ENCODE measurements at regions not wholly inside any gene's neighbourhood (a gene's known extent, or its start where the extent isn't known, plus 50 kb on each side); places are given as distances from the start of the nearest gene placed in this dataset.

DNA sequence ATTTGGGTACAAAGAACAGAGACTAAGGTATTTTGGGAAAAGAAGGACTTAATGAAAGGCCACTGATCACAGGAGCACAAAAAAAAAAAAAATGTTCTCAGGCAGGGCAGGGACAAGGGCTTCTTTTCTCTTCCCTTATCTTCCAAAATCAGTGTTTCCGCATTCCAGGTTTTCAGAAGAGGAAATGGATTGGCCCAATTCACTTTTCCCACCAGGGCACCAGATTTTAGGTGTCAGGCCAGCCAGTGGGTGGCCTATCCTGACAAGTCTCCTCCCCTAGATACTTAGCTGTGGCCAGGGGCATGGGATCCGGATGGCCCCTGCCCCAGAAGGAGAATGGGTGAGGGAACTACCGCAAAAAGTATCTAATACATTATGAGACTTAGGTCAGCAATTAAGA, 88.9 kb upstream of the WAC start:
- H2AFZ ChIP-seq (ENCODE audit: low read depth, low read length) = no peak overlapping the region
- no peaks in the 10 kb centered on the region for H3K9me1 ChIP-seq (replicated peaks; ENCODE audit: control insufficient read depth, extremely low read depth, insufficient read depth, low read length)
- dilution Hi-C loops (cut with MboI; ENCODE audit: extremely low pct_ligation_motif_present, low sequenced_read_pairs) = no loop called here
- H3K79me2 ChIP-seq (ENCODE audit: control insufficient read depth, insufficient read depth, low read length) = no peaks in the 10 kb centered on the region
- H3K9me3 ChIP-seq (replicated peaks; ENCODE audit: control insufficient read depth, insufficient read depth, low read length) = no peaks in the 10 kb centered on the region
- intact Hi-C loops (cut with micrococcal nuclease) = no loop called here
- H3K4me3 ChIP-seq (replicated peaks in 1 of 3; ENCODE audit: insufficient read depth in 1 of 3, low read depth in 1 of 3, low read length in 3 of 3) = no peak overlapping the region
- no peaks in the 10 kb centered on the region for H4K20me1 ChIP-seq (replicated peaks; ENCODE audit: control insufficient read depth, extremely low read depth, insufficient read depth, low read length)
- TF ChIP-seq, protein P1, sequence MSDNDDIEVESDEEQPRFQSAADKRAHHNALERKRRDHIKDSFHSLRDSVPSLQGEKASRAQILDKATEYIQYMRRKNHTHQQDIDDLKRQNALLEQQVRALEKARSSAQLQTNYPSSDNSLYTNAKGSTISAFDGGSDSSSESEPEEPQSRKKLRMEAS (IDR thresholded peaks at IDR 0.05; ENCODE audit: insufficient read depth, insufficient read length) = no peak
- TF ChIP-seq MYC (IDR thresholded peaks at IDR 0.05; ENCODE audit: low read depth, low read length) (no peak), POLR2AphosphoS5 (IDR thresholded peaks at IDR 0.05; ENCODE audit: insufficient read depth, low read depth, low read length) (no peak), EZH2 (IDR thresholded peaks at IDR 0.05; ENCODE audit: borderline replicate concordance, low read depth, low read length, severe bottlenecking) (no peak), JUN (IDR thresholded peaks at IDR 0.05; ENCODE audit: borderline replicate concordance, insufficient read depth, insufficient read length, low read depth) (no peak)
- peaks cover 0 to under 1% of the 10 kb centered on the region in 2 experiments for H3K27me3 ChIP-seq (ENCODE audit: control insufficient read depth in 2 of 2, insufficient read depth in 2 of 2, low read length in 2 of 2)
- no peaks in the 10 kb centered on the region for H3K36me3 ChIP-seq (ENCODE audit: control insufficient read depth in 2 of 2, extremely low read depth in 1 of 2, insufficient read depth in 2 of 2, low read length in 2 of 2)
- FAIRE-seq (no peak), DNase-seq (ENCODE audit: low read depth, low spot score) (no peak)
- H3K27ac ChIP-seq (ENCODE audit: insufficient read depth, low read depth, low read length) = no peak overlapping the region
- H3K4me2 ChIP-seq (ENCODE audit: insufficient read depth, low read length) = no peak overlapping the region
- H3K4me1 ChIP-seq (ENCODE audit: control insufficient read depth, extremely low read depth, insufficient read depth, low read length) = no peaks in the 10 kb centered on the region
- H3K9ac ChIP-seq (replicated peaks; ENCODE audit: extremely low read depth, insufficient read depth, low read length) = no peak overlapping the region
- ChIA-PET CTCF (no interaction called here), POLR2A (no interaction called here)
- BruUV-seq (replicated peaks) = no TSS peak

- BruUV-seq (replicated peaks) = no TSS peak
- dilution Hi-C loops (cut with MboI; ENCODE audit: extremely low pct_ligation_motif_present, low sequenced_read_pairs) = no loop called here
- Histone ChIP-seq H2AFZ (ENCODE audit: low read depth, low read length) (no peak overlapping the region), H3K79me2 (ENCODE audit: control insufficient read depth, insufficient read depth, low read length) (no peaks in the 10 kb centered on the region), H3K4me2 (ENCODE audit: insufficient read depth, low read length) (no peak overlapping the region), H3K36me3 (ENCODE audit: control insufficient read depth in 2 of 2, extremely low read depth in 1 of 2, insufficient read depth in 2 of 2, low read length in 2 of 2) (no peaks in the 10 kb centered on the region), H3K9me1 (replicated peaks; ENCODE audit: control insufficient read depth, extremely low read depth, insufficient read depth, low read length) (no peaks in the 10 kb centered on the region), H3K4me3 (replicated peaks in 1 of 3; ENCODE audit: insufficient read depth in 1 of 3, low read depth in 1 of 3, low read length in 3 of 3) (no peak overlapping the region), H3K4me1 (ENCODE audit: control insufficient read depth, extremely low read depth, insufficient read depth, low read length) (no peaks in the 10 kb centered on the region), H3K9me3 (replicated peaks; ENCODE audit: control insufficient read depth, insufficient read depth, low read length) (no peaks in the 10 kb centered on the region), H3K27ac (ENCODE audit: insufficient read depth, low read depth, low read length) (no peak overlapping the region), H4K20me1 (replicated peaks; ENCODE audit: control insufficient read depth, extremely low read depth, insufficient read depth, low read length) (no peaks in the 10 kb centered on the region), H3K9ac (replicated peaks; ENCODE audit: extremely low read depth, insufficient read depth, low read length) (no peak overlapping the region), H3K27me3 (ENCODE audit: control insufficient read depth in 2 of 2, insufficient read depth in 2 of 2, low read length in 2 of 2) (peaks cover 2 to 5% of the 10 kb centered on the region in 2 experiments)
- ChIA-PET CTCF (no interaction called here), POLR2A (no interaction called here)
- TF ChIP-seq EZH2 (IDR thresholded peaks at IDR 0.05; ENCODE audit: borderline replicate concordance, low read depth, low read length, severe bottlenecking) = no peak
- TF ChIP-seq JUN (IDR thresholded peaks at IDR 0.05; ENCODE audit: borderline replicate concordance, insufficient read depth, insufficient read length, low read depth) = no peak
- TF ChIP-seq, protein P1 (IDR thresholded peaks at IDR 0.05; ENCODE audit: insufficient read depth, insufficient read length) = no peak
- TF ChIP-seq POLR2A (IDR thresholded peaks at IDR 0.05; ENCODE audit: low read depth, low read length) = no peak
- TF ChIP-seq MYC (IDR thresholded peaks at IDR 0.05; ENCODE audit: low read depth, low read length) = no peak
- TF ChIP-seq GATA2 (IDR thresholded peaks at IDR 0.05; ENCODE audit: insufficient read depth, insufficient read length, low read depth, low read length) = no peak
- TF ChIP-seq, protein P2, sequence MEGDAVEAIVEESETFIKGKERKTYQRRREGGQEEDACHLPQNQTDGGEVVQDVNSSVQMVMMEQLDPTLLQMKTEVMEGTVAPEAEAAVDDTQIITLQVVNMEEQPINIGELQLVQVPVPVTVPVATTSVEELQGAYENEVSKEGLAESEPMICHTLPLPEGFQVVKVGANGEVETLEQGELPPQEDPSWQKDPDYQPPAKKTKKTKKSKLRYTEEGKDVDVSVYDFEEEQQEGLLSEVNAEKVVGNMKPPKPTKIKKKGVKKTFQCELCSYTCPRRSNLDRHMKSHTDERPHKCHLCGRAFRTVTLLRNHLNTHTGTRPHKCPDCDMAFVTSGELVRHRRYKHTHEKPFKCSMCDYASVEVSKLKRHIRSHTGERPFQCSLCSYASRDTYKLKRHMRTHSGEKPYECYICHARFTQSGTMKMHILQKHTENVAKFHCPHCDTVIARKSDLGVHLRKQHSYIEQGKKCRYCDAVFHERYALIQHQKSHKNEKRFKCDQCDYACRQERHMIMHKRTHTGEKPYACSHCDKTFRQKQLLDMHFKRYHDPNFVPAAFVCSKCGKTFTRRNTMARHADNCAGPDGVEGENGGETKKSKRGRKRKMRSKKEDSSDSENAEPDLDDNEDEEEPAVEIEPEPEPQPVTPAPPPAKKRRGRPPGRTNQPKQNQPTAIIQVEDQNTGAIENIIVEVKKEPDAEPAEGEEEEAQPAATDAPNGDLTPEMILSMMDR (IDR thresholded peaks at IDR 0.05; ENCODE audit: extremely low read depth in 1 of 2, insufficient read depth in 1 of 2, low read depth in 1 of 2, low read length in 2 of 2) = no peak
- TF ChIP-seq POLR2AphosphoS5 (IDR thresholded peaks at IDR 0.05; ENCODE audit: insufficient read depth, low read depth, low read length) = no peak
- no peak for TF ChIP-seq FOS (IDR thresholded peaks at IDR 0.05; ENCODE audit: borderline replicate concordance, insufficient read depth, low read length)
- intact Hi-C loops (cut with micrococcal nuclease) = no loop called here
- no peak for FAIRE-seq
- no peak for DNase-seq (ENCODE audit: low read depth, low spot score)
These were observed 87.4 kb upstream of the WAC start for GRCh38 chr10:28445516-28445915.
